A673 (cell line): ENCODE measurements at regions not wholly inside any gene's neighbourhood (a gene's known extent, or its start where the extent isn't known, plus 50 kb on each side); places are given as distances from the start of the nearest gene placed in this dataset.

Experiments
- EZH2 ChIP-seq: fragments of 200-600 bp; sonication (generic); IDR thresholded peaks from 2 replicates; pipeline ENCODE4 v1.6.1; 2017; ENCODE audit warnings: borderline replicate concordance, low read depth, mild to moderate bottlenecking, mixed read lengths, antibody characterized with exemption, low read length; ENCODE audit not compliant: poor library complexity, severe bottlenecking
- TF ChIP-seq, protein P1 (sequence below): fragments of 300-800, 200-600 bp; sonication (generic); conservative IDR thresholded peaks from 2 replicates; pipeline ENCODE4 v1.5.1; 2017; ENCODE audit warnings: low read depth, mild to moderate bottlenecking, antibody characterized with exemption, low read length, moderate library complexity, mixed read lengths

DNA sequence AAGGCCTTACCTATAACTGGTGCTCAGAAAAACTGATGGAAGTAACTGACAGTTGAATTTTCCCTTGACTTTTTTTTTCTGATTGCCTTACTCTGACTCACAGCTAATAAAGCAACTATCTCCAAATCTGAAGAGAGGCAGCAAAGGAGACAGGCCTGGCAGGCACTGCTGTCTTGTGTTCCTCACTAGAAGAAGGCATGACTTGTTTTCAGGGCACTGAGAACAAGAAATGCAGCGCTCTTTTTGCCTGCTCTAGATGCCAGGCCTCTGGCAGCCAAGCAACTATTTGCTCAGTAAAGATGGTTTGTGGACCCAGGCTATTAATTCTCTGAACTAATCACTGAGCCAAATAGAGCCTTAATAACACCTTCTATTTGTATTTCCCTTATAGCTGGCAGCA lies 155.1 kb downstream of the PRDM13 start:
- TF ChIP-seq, protein P1, sequence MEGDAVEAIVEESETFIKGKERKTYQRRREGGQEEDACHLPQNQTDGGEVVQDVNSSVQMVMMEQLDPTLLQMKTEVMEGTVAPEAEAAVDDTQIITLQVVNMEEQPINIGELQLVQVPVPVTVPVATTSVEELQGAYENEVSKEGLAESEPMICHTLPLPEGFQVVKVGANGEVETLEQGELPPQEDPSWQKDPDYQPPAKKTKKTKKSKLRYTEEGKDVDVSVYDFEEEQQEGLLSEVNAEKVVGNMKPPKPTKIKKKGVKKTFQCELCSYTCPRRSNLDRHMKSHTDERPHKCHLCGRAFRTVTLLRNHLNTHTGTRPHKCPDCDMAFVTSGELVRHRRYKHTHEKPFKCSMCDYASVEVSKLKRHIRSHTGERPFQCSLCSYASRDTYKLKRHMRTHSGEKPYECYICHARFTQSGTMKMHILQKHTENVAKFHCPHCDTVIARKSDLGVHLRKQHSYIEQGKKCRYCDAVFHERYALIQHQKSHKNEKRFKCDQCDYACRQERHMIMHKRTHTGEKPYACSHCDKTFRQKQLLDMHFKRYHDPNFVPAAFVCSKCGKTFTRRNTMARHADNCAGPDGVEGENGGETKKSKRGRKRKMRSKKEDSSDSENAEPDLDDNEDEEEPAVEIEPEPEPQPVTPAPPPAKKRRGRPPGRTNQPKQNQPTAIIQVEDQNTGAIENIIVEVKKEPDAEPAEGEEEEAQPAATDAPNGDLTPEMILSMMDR = no peak
- no peak for TF ChIP-seq EZH2
